Mesendoderm (in vitro differentiated cells): ENCODE measurements at regions not wholly inside any gene's neighbourhood (a gene's known extent, or its start where the extent isn't known, plus 50 kb on each side); places are given as distances from the start of the nearest gene placed in this dataset.

Experiments used
- DNase-seq: peaks from one replicate; pipeline ENCODE4 v3.0.0; 2013
- H2AK5ac ChIP-seq: 2 replicates; pipeline ENCODE4 v1.6.1; 2013; ENCODE audit warnings: low read length, inconsistent platforms
- H2BK120ac ChIP-seq: 2 replicates; pipeline ENCODE4 v1.6.1; 2013; ENCODE audit warnings: low read depth, mild to moderate bottlenecking, low read length, moderate library complexity, mixed read lengths
- H2BK15ac ChIP-seq: replicated peaks from 2 replicates; pipeline ENCODE4 v1.6.1; 2013; ENCODE audit warnings: low read depth, mild to moderate bottlenecking, moderate library complexity
- H2BK5ac ChIP-seq: 2 replicates; pipeline ENCODE4 v1.6.1; 2013; ENCODE audit warnings: low read length, inconsistent platforms
- H3K18ac ChIP-seq: 2 replicates; pipeline ENCODE4 v1.6.1; 2013; ENCODE audit warnings: mild to moderate bottlenecking, low read length, mixed read lengths
- H3K23ac ChIP-seq: one replicate; pipeline ENCODE4 v1.6.1; 2013; ENCODE audit warnings: low read length
- H3K27ac ChIP-seq: 2 replicates; pipeline ENCODE4 v1.5.1; 2013; ENCODE audit warnings: low read depth, mild to moderate bottlenecking, inconsistent platforms, low read length, moderate library complexity
- H3K27me3 ChIP-seq: 2 replicates; pipeline ENCODE4 v1.6.1; 2013; ENCODE audit warnings: low read length, control low read depth, mild to moderate bottlenecking, inconsistent platforms; ENCODE audit not compliant: insufficient read depth, poor library complexity
- H3K36me3 ChIP-seq: 2 replicates; pipeline ENCODE4 v1.6.1; 2013; ENCODE audit warnings: low read length, inconsistent platforms; ENCODE audit not compliant: control insufficient read depth, insufficient read depth
- H3K4ac ChIP-seq: one replicate; pipeline ENCODE4 v1.6.1; 2013; ENCODE audit warnings: low read depth, mild to moderate bottlenecking, low read length, moderate library complexity
- H3K4me1 ChIP-seq: 2 replicates; pipeline ENCODE4 v1.6.1; 2013; ENCODE audit warnings: low read depth, low read length, inconsistent platforms; ENCODE audit not compliant: control insufficient read depth
- H3K4me2 ChIP-seq: 2 replicates; pipeline ENCODE4 v1.6.1; 2013; ENCODE audit warnings: low read length
- H3K4me3 ChIP-seq: 2 replicates; pipeline ENCODE4 v1.5.1; 2013; ENCODE audit warnings: mild to moderate bottlenecking, low read length
- H3K56ac ChIP-seq: one replicate; pipeline ENCODE4 v1.6.1; 2013; ENCODE audit warnings: low read length
- H3K79me1 ChIP-seq: 2 replicates; pipeline ENCODE4 v1.6.1; 2013; ENCODE audit warnings: low read length, inconsistent platforms
- H3K79me2 ChIP-seq: 2 replicates; pipeline ENCODE4 v1.6.1; 2013; ENCODE audit warnings: mild to moderate bottlenecking, low read length; ENCODE audit not compliant: control insufficient read depth, insufficient read depth
- H3K9ac ChIP-seq: 2 replicates; pipeline ENCODE4 v1.6.1; 2013; ENCODE audit warnings: low read length, inconsistent platforms
- H4K5ac ChIP-seq: one replicate; pipeline ENCODE4 v1.6.1; 2013; ENCODE audit warnings: low read length
- H4K8ac ChIP-seq: one replicate; pipeline ENCODE4 v1.6.1; 2013; ENCODE audit warnings: low read depth, mild to moderate bottlenecking, control low read depth, low read length, moderate library complexity
- WGBS: extraction: QIAGEN DNeasy Blood & Tissue Kit; methylation state at CpG from one replicate; pipeline ENCODE4 v1.1.7; 2013; ENCODE audit warnings: low lambda C conversion rate, missing lambda C conversion rate; ENCODE audit not compliant: insufficient coverage; ENCODE audit errors: extremely low coverage; 5-methylcytosine and 5-hydroxymethylcytosine counted together

DNA sequence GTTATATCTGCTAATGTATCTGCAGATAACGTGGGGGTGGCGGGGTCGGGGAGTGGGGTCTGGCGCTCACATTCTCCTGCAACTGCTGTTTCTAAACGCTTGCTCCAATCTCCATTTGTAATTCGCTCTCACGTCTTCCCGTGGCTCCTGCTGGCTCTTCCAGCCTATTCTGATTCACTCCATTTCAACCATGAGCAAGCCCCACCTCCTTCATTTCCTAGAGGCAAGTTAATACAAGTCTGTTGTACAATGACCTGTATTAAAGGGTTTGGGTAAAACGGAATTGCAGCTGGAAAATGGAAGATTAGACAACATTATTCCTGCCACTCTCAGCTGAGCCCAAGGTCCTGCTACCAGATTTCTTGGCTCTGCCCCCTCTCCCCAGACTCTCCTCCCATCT lies 132.3 kb downstream of the CSNK2A3 start:
- H3K27ac ChIP-seq = no peak overlapping the region
- no peak overlapping the region for H2BK5ac ChIP-seq
- H2BK120ac ChIP-seq = no peak overlapping the region
- no peak overlapping the region for H3K56ac ChIP-seq
- peak; percentile 26 for DNase-seq
- H3K4me3 ChIP-seq = no peak overlapping the region
- H3K36me3 ChIP-seq = no peaks in the 10 kb centered on the region
- no peak overlapping the region for H3K4me2 ChIP-seq
- H3K27me3 ChIP-seq = no peaks in the 10 kb centered on the region
- no CpG with 5 or more reads among the region's 9 CpGs for WGBS
- no peaks in the 10 kb centered on the region for H3K4me1 ChIP-seq
- H4K8ac ChIP-seq = no peak overlapping the region
- no peak overlapping the region for H3K18ac ChIP-seq
- no peak overlapping the region for H2AK5ac ChIP-seq
- H3K4ac ChIP-seq = no peak overlapping the region
- no peak overlapping the region for H4K5ac ChIP-seq
- no peak overlapping the region for H3K23ac ChIP-seq
- H3K79me2 ChIP-seq = no peaks in the 10 kb centered on the region
- H3K79me1 ChIP-seq = no peaks in the 10 kb centered on the region
- no peak overlapping the region for H3K9ac ChIP-seq
- no peak overlapping the region for H2BK15ac ChIP-seq

DNA sequence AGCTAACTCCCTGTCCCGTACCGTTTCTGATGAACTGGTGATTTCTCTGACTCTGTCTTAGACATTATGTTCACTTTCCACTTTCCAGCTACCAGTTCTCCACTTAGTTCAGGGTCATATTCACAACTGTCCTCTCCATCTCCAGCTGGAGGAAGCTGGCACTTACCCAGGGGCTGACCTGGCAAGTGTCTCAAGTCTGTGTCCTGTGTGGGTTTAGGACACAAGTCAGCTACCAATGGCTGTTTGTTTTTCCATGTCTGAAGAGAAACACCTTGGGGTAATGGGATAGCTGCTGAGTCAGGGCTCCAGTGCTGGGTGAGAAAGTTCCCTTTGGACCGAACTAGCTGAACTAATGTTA lies 134.4 kb downstream of the CSNK2A3 start:
- H2BK5ac ChIP-seq = no peak overlapping the region
- no peaks in the 10 kb centered on the region for H3K36me3 ChIP-seq
- H3K9ac ChIP-seq = no peak overlapping the region
- H3K27ac ChIP-seq = no peak overlapping the region
- WGBS = no CpG with 5 or more reads among the region's 3 CpGs
- H4K5ac ChIP-seq = no peak overlapping the region
- no peak overlapping the region for H3K18ac ChIP-seq
- no peak overlapping the region for H4K8ac ChIP-seq
- no peak overlapping the region for H2AK5ac ChIP-seq
- no peak overlapping the region for H3K4ac ChIP-seq
- no peak overlapping the region for H2BK120ac ChIP-seq
- H3K4me3 ChIP-seq = no peak overlapping the region
- H3K79me1 ChIP-seq = no peaks in the 10 kb centered on the region
- no peak overlapping the region for H2BK15ac ChIP-seq
- no peak for DNase-seq
- no peaks in the 10 kb centered on the region for H3K4me1 ChIP-seq
- H3K4me2 ChIP-seq = no peak overlapping the region
- H3K23ac ChIP-seq = no peak overlapping the region
- no peaks in the 10 kb centered on the region for H3K79me2 ChIP-seq
- H3K56ac ChIP-seq = no peak overlapping the region
- no peaks in the 10 kb centered on the region for H3K27me3 ChIP-seq

DNA sequence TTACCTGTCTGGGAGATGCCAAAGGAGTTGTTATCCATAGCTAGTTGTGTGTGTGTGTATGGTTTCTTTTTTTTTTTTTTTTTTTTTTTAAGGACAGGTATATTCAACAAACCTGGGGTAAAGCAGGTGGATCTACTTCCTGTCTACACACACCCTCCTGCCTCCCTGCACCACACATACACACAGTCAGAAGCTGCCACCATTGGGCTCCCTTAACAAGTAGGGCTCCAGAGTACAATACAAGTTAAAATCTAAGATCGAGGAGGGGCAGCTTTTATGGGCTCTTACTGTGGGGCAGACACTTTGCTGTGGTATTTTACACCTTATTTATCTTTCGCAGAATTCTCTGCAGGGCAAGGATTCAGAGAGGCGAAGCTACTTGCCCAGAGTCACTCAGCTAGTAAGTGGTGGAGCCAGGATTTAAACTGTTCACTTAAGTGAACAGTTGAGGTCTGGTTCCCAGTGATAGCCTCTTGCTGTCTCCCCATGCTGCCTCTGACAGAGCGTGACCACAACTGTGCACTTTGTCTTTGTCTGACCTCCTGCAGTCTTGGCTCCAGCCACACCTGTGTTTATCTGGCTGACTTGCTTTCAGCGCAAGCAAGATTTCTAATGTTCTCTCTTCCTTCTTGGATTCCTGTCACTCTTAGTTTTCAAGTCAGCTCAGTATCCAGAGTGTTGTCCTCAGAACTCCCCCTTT lies 135.0 kb downstream of the CSNK2A3 start:
- DNase-seq = no peak
- Histone ChIP-seq H3K36me3 (no peaks in the 10 kb centered on the region), H3K18ac (no peak overlapping the region), H3K4me3 (no peak overlapping the region), H3K4me2 (no peak overlapping the region), H4K8ac (no peak overlapping the region), H2AK5ac (no peak overlapping the region), H2BK5ac (no peak overlapping the region), H3K4me1 (no peaks in the 10 kb centered on the region), H2BK120ac (no peak overlapping the region), H3K79me1 (no peaks in the 10 kb centered on the region), H3K4ac (no peak overlapping the region), H3K9ac (no peak overlapping the region), H3K27me3 (no peaks in the 10 kb centered on the region), H2BK15ac (no peak overlapping the region), H4K5ac (no peak overlapping the region), H3K56ac (no peak overlapping the region), H3K79me2 (no peaks in the 10 kb centered on the region), H3K23ac (no peak overlapping the region), H3K27ac (no peak overlapping the region)
- WGBS = no CpG with 5 or more reads among the region's 5 CpGs

DNA sequence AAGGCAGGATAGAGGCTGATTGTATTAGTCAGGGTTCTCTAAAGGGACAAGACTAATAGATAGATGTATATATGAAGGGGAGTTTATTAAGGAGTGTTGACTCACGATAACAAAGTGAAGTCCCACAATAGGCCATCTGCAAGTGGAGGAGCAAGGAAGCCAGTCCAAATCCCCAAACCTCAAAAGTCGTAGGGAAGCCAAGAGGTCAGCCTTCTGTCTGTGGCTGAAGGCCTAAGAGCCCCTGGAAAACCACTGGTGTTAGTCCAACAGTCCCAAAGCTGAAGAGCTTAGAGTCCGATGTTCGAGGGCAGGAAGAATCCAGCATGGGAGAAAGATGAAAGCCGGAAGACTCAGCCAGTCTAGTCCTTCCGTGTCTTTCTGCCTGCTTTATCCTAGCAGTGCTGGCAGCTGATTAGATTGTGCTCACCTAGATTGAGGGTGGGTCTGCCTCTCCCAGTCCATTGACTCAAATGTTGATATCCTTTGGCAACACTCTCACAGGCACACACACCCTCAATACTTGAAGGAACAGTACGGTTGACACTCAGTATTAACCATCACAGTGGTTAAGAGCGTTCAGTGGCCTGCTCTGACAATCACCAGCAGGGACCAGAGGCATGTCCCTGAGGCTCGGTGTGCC lies 135.6 kb downstream of the CSNK2A3 start:
- Histone ChIP-seq H2BK5ac (no peak overlapping the region), H2BK120ac (no peak overlapping the region), H3K9ac (no peak overlapping the region), H2AK5ac (no peak overlapping the region), H4K8ac (no peak overlapping the region), H3K4me3 (no peak overlapping the region), H3K27ac (no peak overlapping the region), H3K18ac (no peak overlapping the region), H3K4me1 (no peaks in the 10 kb centered on the region), H3K23ac (no peak overlapping the region), H3K56ac (no peak overlapping the region), H3K79me2 (no peaks in the 10 kb centered on the region), H4K5ac (no peak overlapping the region), H3K79me1 (no peaks in the 10 kb centered on the region), H2BK15ac (no peak overlapping the region), H3K27me3 (no peaks in the 10 kb centered on the region), H3K4me2 (no peak overlapping the region), H3K36me3 (no peaks in the 10 kb centered on the region), H3K4ac (no peak overlapping the region)
- no peak for DNase-seq
- WGBS = no CpG with 5 or more reads among the region's 9 CpGs

DNA sequence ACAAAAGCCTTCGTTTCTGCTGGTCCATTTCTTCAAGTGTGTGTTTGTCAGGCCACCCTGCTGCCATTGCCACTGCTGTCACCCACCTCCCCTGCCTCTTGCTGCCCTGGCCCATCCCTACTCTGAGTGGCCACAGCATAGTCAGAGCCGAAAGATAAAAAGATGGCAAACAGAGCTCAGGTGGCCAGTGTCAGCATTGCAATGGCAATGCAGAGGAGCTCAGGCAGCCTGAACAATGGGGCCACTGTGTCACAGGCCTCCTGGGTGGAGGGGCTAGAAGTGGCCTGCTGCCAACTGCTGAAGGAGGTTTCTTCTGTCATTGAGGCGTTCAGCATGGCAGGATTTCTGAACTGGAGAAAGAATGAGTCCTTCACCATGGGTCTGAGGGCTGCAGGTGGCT lies 137.1 kb downstream of the CSNK2A3 start:
- H3K23ac ChIP-seq = no peak overlapping the region
- no peak overlapping the region for H2BK120ac ChIP-seq
- WGBS = no CpG with 5 or more reads among the region's 3 CpGs
- no peak overlapping the region for H3K4ac ChIP-seq
- H3K9ac ChIP-seq = no peak overlapping the region
- no peak overlapping the region for H4K5ac ChIP-seq
- no peaks in the 10 kb centered on the region for H3K27me3 ChIP-seq
- no peak overlapping the region for H2AK5ac ChIP-seq
- no peaks in the 10 kb centered on the region for H3K4me1 ChIP-seq
- no peak overlapping the region for H3K27ac ChIP-seq
- no peak overlapping the region for H2BK15ac ChIP-seq
- no peak for DNase-seq
- H3K79me1 ChIP-seq = no peaks in the 10 kb centered on the region
- no peak overlapping the region for H3K4me3 ChIP-seq
- H3K56ac ChIP-seq = no peak overlapping the region
- H3K79me2 ChIP-seq = no peaks in the 10 kb centered on the region
- no peak overlapping the region for H3K4me2 ChIP-seq
- no peak overlapping the region for H3K18ac ChIP-seq
- H2BK5ac ChIP-seq = no peak overlapping the region
- H4K8ac ChIP-seq = no peak overlapping the region
- no peaks in the 10 kb centered on the region for H3K36me3 ChIP-seq
